ENCODE measurements at regions not wholly inside any gene's neighbourhood (a gene's known extent, or its start where the extent isn't known, plus 50 kb on each side); places are given as distances from the start of the nearest gene placed in this dataset.

- H3K9ac ChIP-seq (ENCODE audit: low read length), result no peak overlapping the region
- no peak overlapping the region for H2AFZ ChIP-seq (ENCODE audit: insufficient read depth, low read depth, low read length, poor library complexity, severe bottlenecking)
- Mint-ChIP-seq H3K9me3 (ENCODE audit: insufficient read depth) (no peaks in the 10 kb centered on the region), H3K27ac (no peak overlapping the region), H3K4me3 (no peak overlapping the region), H3K4me1 (peaks cover 2% of the 10 kb centered on the region), H3K27me3 (peaks cover 16% of the 10 kb centered on the region)
- DNase-seq (no peak), ATAC-seq (ENCODE audit: low read depth) (no peak)
- ChIA-PET POLR2A (interaction anchor here (1.5 kb wide), 1 partner anchor 147 kb away, joined by 13 read pairs; no protein-coding TSS in a partner anchor), CTCF (interaction anchor here (0.7 to 6.7 kb wide), 45 partner anchors 8 to 578 kb away, joined by 3 to 228 read pairs (median 6); partner anchors contain the start of genes KCNA2, KCNA3 and LRIF1)
- intact Hi-C loops (cut with micrococcal nuclease), result loop anchor here (1.0 to 5.0 kb wide), 4 partner anchors 94 to 211 kb away; partner anchors contain the start of gene KCNA3
- H4K20me1 ChIP-seq (ENCODE audit: control insufficient read depth, insufficient read depth, low read length, poor library complexity, severe bottlenecking), result no peaks in the 10 kb centered on the region
- H3K4me1 ChIP-seq (ENCODE audit: control insufficient read depth in 2 of 2, insufficient read depth in 2 of 2, low read length in 2 of 2), result peaks cover 0 to 3% of the 10 kb centered on the region in 2 donors
- peaks cover 0 to 8% (median 3%) of the 10 kb centered on the region in 4 experiments for H3K27me3 ChIP-seq (replicated peaks in 1 of 4; ENCODE audit: control extremely low read depth in 1 of 4, control insufficient read depth in 3 of 4, insufficient read depth in 4 of 4, low read length in 3 of 4)
- H3K27ac ChIP-seq (ENCODE audit: low read length in 2 of 2), result no peak overlapping the region
- H3K4me3 ChIP-seq (ENCODE audit: control extremely low read depth in 1 of 5, extremely low read depth in 1 of 5, insufficient read depth in 1 of 5, low read depth in 2 of 5, low read length in 4 of 5), result no peak overlapping the region
- H3K4me2 ChIP-seq (replicated peaks; ENCODE audit: low read depth, low read length, poor library complexity, severe bottlenecking), result no peak overlapping the region
- no peaks in the 10 kb centered on the region for H3K79me2 ChIP-seq (ENCODE audit: control insufficient read depth, insufficient read depth, low read length)
- WGBS (ENCODE audit: insufficient coverage), result no CpG with 5 or more reads among the region's 1 CpG
- no peaks in the 10 kb centered on the region for H3K9me3 ChIP-seq (ENCODE audit: control extremely low read depth in 1 of 3, control insufficient read depth in 2 of 3, insufficient read depth in 1 of 3, low read length in 2 of 3)
- H3K36me3 ChIP-seq (replicated peaks in 1 of 2; ENCODE audit: control extremely low read depth in 1 of 2, control insufficient read depth in 1 of 2, extremely low read depth in 1 of 2, insufficient read depth in 2 of 2, low read length in 1 of 2), result no peaks in the 10 kb centered on the region
- TF ChIP-seq CTCF (IDR thresholded peaks at IDR 0.05), result peak; percentile 57
- no peak for TF ChIP-seq EZH2 (IDR thresholded peaks at IDR 0.05; ENCODE audit: borderline replicate concordance, insufficient read depth, low read depth, low read length, poor library complexity, severe bottlenecking)
These were observed 91.6 kb upstream of the KCNA3 start for GRCh38 chr1:110766336-110766647.

- Histone ChIP-seq H3K9ac (ENCODE audit: low read length) (no peak overlapping the region), H3K79me2 (ENCODE audit: control insufficient read depth, insufficient read depth, low read length) (no peaks in the 10 kb centered on the region), H3K27me3 (replicated peaks in 1 of 4; ENCODE audit: control extremely low read depth in 1 of 4, control insufficient read depth in 3 of 4, insufficient read depth in 4 of 4, low read length in 3 of 4) (peaks cover 0 to 8% (median 3%) of the 10 kb centered on the region in 4 experiments), H3K4me2 (replicated peaks; ENCODE audit: low read depth, low read length, poor library complexity, severe bottlenecking) (no peak overlapping the region), H4K20me1 (ENCODE audit: control insufficient read depth, insufficient read depth, low read length, poor library complexity, severe bottlenecking) (no peaks in the 10 kb centered on the region), H3K4me1 (ENCODE audit: control insufficient read depth in 2 of 2, insufficient read depth in 2 of 2, low read length in 2 of 2) (peaks cover 0 to 3% of the 10 kb centered on the region in 2 donors), H3K36me3 (replicated peaks in 1 of 2; ENCODE audit: control extremely low read depth in 1 of 2, control insufficient read depth in 1 of 2, extremely low read depth in 1 of 2, insufficient read depth in 2 of 2, low read length in 1 of 2) (no peaks in the 10 kb centered on the region), H3K4me3 (ENCODE audit: control extremely low read depth in 1 of 5, extremely low read depth in 1 of 5, insufficient read depth in 1 of 5, low read depth in 2 of 5, low read length in 4 of 5) (no peak overlapping the region), H3K9me3 (ENCODE audit: control extremely low read depth in 1 of 3, control insufficient read depth in 2 of 3, insufficient read depth in 1 of 3, low read length in 2 of 3) (no peaks in the 10 kb centered on the region), H3K27ac (ENCODE audit: low read length in 2 of 2) (no peak overlapping the region), H2AFZ (ENCODE audit: insufficient read depth, low read depth, low read length, poor library complexity, severe bottlenecking) (peak overlapping the region; percentile 12)
- Mint-ChIP-seq H3K27ac (no peak overlapping the region), H3K27me3 (peaks cover 21% of the 10 kb centered on the region), H3K9me3 (ENCODE audit: insufficient read depth) (no peaks in the 10 kb centered on the region), H3K4me3 (no peak overlapping the region), H3K4me1 (peaks cover 2% of the 10 kb centered on the region)
- DNase-seq, result peak; percentile 77
- no peak for TF ChIP-seq EZH2 (IDR thresholded peaks at IDR 0.05; ENCODE audit: borderline replicate concordance, insufficient read depth, low read depth, low read length, poor library complexity, severe bottlenecking)
- TF ChIP-seq CTCF (IDR thresholded peaks at IDR 0.05), result peak; percentile 92
- WGBS (ENCODE audit: insufficient coverage), result 59% methylated on average over 2 of the region's 5 CpGs
- peak; percentile 73 for ATAC-seq (ENCODE audit: low read depth)
- ChIA-PET POLR2A (interaction anchor here (0.5 to 1.5 kb wide), 2 partner anchors 136 to 146 kb away, joined by 3 to 13 read pairs; no protein-coding TSS in a partner anchor), CTCF (interaction anchor here (0.7 to 6.7 kb wide), 57 partner anchors 9 to 577 kb away, joined by 3 to 228 read pairs (median 5); partner anchors contain the start of genes KCNA2, KCNA3 and LRIF1)
- intact Hi-C loops (cut with micrococcal nuclease), result loop anchor here (1.0 to 5.0 kb wide), 4 partner anchors 93 to 210 kb away; partner anchors contain the start of gene KCNA3
These were observed 91.0 kb upstream of the KCNA3 start for GRCh38 chr1:110765640-110766335.
